SK-N-MC (cell line): ENCODE measurements at regions not wholly inside any gene's neighbourhood (a gene's known extent, or its start where the extent isn't known, plus 50 kb on each side); places are given as distances from the start of the nearest gene placed in this dataset.

Experiments used
- DNase-seq: peaks from one replicate; pipeline ENCODE4 v3.0.0-alpha.2; 2011; ENCODE audit warnings: low read depth, low spot score
- H3K27ac ChIP-seq: fragments of 200-600 bp; sonication (generic); 2 replicates; pipeline ENCODE4 v1.5.1; 2016; ENCODE audit warnings: mixed run types
- H3K36me3 ChIP-seq: fragments of 200-600 bp; sonication (generic); 2 replicates; pipeline ENCODE4 v1.6.1; 2017; ENCODE audit warnings: antibody characterized with exemption, low read length, mixed read lengths; ENCODE audit not compliant: insufficient read depth
- H3K4me3 ChIP-seq: fragments of 200-600 bp; sonication (generic); 2 replicates; pipeline ENCODE4 v1.5.1; 2016
- H3K9ac ChIP-seq: fragments of 200-600 bp; sonication (generic); 2 replicates; pipeline ENCODE4 v1.8.0; 2017; ENCODE audit warnings: mixed run types, mixed read lengths; ENCODE audit not compliant: insufficient read length
- H3K9me3 ChIP-seq: fragments of 200-600 bp; sonication (generic); 2 replicates; pipeline ENCODE4 v1.6.1; 2017; ENCODE audit warnings: low read depth, mild to moderate bottlenecking, antibody characterized with exemption, low read length, moderate library complexity, mixed read lengths
- EZH2 ChIP-seq: fragments of 200-600 bp; sonication (generic); IDR thresholded peaks from one replicate; pipeline ENCODE4 v1.6.1; 2017; ENCODE audit warnings: antibody characterized with exemption
- FOXP2 ChIP-seq: optimal IDR thresholded peaks from 2 replicates; pipeline ENCODE3; 2011; ENCODE audit warnings: mild to moderate bottlenecking, moderate library complexity; ENCODE audit not compliant: insufficient read depth; ENCODE audit errors: extremely low read length, control extremely low read depth
- POLR2AphosphoS5 ChIP-seq: IDR thresholded peaks from 2 replicates; pipeline ENCODE4 v1.6.1; 2012; ENCODE audit warnings: mild to moderate bottlenecking, low read depth, low read length, borderline replicate concordance

GRCh38 chr15:97316362-97316761 is 644.1 kb upstream of the ARRDC4 start:
- H3K9me3 ChIP-seq: no peaks in the 10 kb centered on the region
- H3K36me3 ChIP-seq: no peaks in the 10 kb centered on the region
- H3K27ac ChIP-seq: no peak overlapping the region
- TF ChIP-seq EZH2: no peak
- H3K9ac ChIP-seq: no peak overlapping the region
- no peak for DNase-seq
- H3K4me3 ChIP-seq: no peak overlapping the region

DNA sequence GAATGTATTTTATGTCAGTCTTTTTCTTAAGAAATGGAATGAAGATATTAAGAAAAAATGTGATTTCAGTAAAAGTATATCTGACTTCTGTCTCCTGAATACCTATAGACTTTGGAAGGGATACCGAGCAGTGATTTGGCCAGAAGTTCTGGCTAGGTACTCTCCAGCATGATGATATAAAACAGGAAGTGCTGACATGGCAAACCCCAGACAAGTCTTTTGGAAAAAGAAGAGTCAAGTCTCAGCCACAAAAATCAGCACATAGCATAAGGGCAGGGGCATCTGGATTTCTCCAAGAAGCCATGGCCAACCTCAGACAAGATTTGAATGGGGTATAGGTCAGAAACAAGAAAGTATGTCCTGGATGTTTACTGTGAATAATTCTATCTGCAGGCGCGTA is 643.3 kb upstream of the ARRDC4 start:
- no peak for TF ChIP-seq POLR2AphosphoS5
- TF ChIP-seq FOXP2: no peak
- no peak for TF ChIP-seq EZH2
- no peak for DNase-seq
- H3K27ac ChIP-seq: no peak overlapping the region
- no peak overlapping the region for H3K9ac ChIP-seq
- no peaks in the 10 kb centered on the region for H3K36me3 ChIP-seq
- H3K4me3 ChIP-seq: no peak overlapping the region
- H3K9me3 ChIP-seq: no peaks in the 10 kb centered on the region

DNA sequence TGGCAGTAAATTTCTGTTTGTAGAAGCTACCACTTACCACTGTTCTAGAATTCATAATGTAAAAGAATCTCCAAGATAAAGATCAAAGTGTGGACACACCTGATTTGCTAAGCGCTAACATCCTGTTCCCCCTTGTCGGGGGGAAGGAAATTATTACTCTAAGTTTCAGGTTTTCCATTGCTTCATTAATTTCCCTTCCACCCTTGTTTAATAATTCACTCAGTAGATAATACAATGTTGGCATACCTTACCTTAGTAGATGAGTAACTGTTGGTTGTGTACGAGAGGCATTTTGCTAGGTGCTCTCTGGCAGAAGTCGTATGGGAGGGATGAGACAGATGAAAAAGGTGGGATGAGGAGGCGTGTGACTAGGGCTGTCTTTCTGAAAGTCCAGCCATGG is 641.2 kb upstream of the ARRDC4 start:
- H3K9ac ChIP-seq: no peak overlapping the region
- no peak overlapping the region for H3K4me3 ChIP-seq
- H3K36me3 ChIP-seq: no peaks in the 10 kb centered on the region
- no peak overlapping the region for H3K27ac ChIP-seq
- no peak for DNase-seq
- no peak for TF ChIP-seq POLR2AphosphoS5
- no peak for TF ChIP-seq EZH2
- no peak for TF ChIP-seq FOXP2
- no peaks in the 10 kb centered on the region for H3K9me3 ChIP-seq

DNA sequence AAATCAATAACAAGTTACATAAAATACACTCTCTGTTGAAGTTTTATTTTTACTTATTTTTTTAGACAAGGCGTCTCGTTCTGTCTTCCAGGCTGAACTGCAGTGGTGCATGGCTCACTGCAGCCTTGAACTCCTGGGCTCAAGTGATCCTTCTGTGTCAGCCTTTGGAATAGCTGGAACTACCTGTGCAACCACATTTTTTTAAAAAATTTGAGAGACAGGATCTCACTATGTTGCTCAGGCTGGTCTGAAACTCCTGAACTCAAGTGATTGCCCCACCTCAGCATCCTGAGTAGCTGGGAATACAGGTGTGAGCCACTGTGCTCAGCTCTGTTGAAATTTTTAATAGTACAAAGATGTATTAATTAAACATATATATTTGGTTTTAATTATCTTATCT is 614.3 kb upstream of the ARRDC4 start:
- no peak for TF ChIP-seq EZH2
- TF ChIP-seq FOXP2: no peak
- TF ChIP-seq POLR2AphosphoS5: no peak
- Histone ChIP-seq H3K9me3 (no peaks in the 10 kb centered on the region), H3K4me3 (no peak overlapping the region), H3K27ac (no peak overlapping the region), H3K9ac (no peak overlapping the region), H3K36me3 (no peaks in the 10 kb centered on the region)
- DNase-seq: no peak

GRCh38 chr15:97350813-97351212 is 609.7 kb upstream of the ARRDC4 start:
- Histone ChIP-seq H3K4me3 (no peak overlapping the region), H3K27ac (no peak overlapping the region), H3K9ac (no peak overlapping the region), H3K9me3 (no peaks in the 10 kb centered on the region), H3K36me3 (no peaks in the 10 kb centered on the region)
- no peak for TF ChIP-seq FOXP2
- TF ChIP-seq EZH2: no peak
- TF ChIP-seq POLR2AphosphoS5: no peak
- no peak for DNase-seq

DNA sequence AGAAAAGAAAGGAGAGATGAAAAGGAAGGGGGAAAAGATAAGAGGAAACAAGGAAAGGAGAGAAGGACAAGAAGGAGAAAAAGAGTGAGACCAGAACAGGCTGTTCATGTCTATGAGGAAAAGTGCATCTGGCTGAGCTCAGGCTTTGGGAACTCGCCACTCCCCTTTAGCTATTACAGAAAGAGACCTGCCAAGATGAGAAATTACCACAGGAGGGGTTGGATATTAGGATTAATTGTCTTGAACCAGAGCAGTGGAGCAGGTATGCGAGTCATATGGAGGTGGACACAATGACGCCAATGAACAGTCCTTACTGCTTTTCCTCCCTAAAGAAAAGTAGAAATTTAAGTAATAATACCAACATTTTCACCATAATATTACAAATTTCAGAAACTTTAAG is 577.0 kb upstream of the ARRDC4 start:
- no peak overlapping the region for H3K4me3 ChIP-seq
- TF ChIP-seq POLR2AphosphoS5 (no peak), FOXP2 (no peak), EZH2 (no peak)
- H3K27ac ChIP-seq: no peak overlapping the region

DNA sequence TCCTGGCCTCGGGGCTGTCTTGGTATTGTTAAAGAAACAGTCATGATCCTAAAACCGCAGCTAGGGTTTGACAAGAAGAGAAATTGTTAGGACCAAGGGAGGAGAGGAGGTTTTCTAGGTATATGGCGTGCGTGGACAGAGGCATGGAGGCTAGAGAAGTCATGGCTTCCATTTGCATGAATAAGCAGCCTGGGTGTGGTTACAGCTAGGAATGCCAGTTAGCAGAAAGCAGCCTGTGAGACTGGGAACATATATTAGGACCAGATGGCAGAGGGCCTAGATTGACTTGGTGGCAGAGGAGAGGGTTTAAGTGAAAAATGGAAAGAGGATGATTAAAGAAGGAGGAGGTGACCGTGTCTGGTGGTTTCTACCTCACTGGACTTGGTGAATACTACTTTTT is 573.6 kb upstream of the ARRDC4 start:
- H3K36me3 ChIP-seq: no peaks in the 10 kb centered on the region
- DNase-seq: no peak
- no peak for TF ChIP-seq EZH2
- TF ChIP-seq POLR2AphosphoS5: no peak
- no peak for TF ChIP-seq FOXP2
- H3K9me3 ChIP-seq: no peaks in the 10 kb centered on the region
- H3K9ac ChIP-seq: no peak overlapping the region
- H3K4me3 ChIP-seq: no peak overlapping the region
- no peak overlapping the region for H3K27ac ChIP-seq

More for the DNA sequence above, 577.0 kb upstream of the ARRDC4 start:
- no peaks in the 10 kb centered on the region for H3K36me3 ChIP-seq
- no peak overlapping the region for H3K9ac ChIP-seq
- DNase-seq: no peak
- no peaks in the 10 kb centered on the region for H3K9me3 ChIP-seq

DNA sequence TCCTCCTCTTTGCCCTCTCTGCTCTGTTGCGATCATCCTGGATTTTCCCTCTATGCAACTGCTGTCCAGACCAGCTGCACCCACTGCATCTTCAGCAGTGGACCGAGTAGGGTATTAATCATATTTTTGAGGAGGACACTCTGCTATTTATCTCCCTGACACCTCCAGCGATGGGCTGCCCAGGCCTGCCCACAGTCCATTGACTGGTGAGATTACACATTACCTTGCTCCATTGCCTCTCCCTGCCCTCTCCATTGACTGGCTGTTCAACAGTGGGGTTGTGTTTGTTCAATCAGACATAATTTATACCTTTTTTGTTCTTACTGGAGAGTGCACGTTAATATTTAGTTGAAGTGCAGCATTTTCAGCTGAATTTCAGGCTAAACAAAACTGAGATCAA is 559.3 kb upstream of the ARRDC4 start:
- Histone ChIP-seq H3K4me3 (no peak overlapping the region), H3K27ac (no peak overlapping the region), H3K9me3 (no peaks in the 10 kb centered on the region), H3K36me3 (no peaks in the 10 kb centered on the region), H3K9ac (no peak overlapping the region)
- DNase-seq: no peak
- no peak for TF ChIP-seq EZH2

DNA sequence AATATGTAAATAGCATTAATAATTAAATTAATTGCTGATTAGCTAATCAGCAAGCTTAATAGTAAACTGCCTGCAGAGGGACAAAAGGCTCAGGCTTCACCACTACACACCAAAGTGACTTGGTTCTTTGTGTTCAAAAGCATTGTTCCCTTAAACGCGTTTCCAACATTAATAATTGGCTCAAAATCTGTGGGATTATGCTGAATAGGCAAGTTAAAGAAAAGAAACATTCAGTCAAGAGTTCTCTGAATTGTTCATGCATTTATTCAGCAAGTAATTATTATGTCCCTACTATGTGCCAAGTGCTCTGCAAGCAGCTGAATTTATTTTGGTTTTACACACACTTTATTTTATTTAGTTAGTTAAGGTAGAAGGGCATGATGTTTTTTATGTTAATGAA is 558.5 kb upstream of the ARRDC4 start:
- no peaks in the 10 kb centered on the region for H3K9me3 ChIP-seq
- H3K9ac ChIP-seq: no peak overlapping the region
- DNase-seq: no peak
- no peak overlapping the region for H3K4me3 ChIP-seq
- H3K36me3 ChIP-seq: no peaks in the 10 kb centered on the region
- no peak overlapping the region for H3K27ac ChIP-seq
- TF ChIP-seq FOXP2: no peak
- no peak for TF ChIP-seq POLR2AphosphoS5
- no peak for TF ChIP-seq EZH2
